Ishikawa (cell line): ENCODE measurements at regions not wholly inside any gene's neighbourhood (a gene's known extent, or its start where the extent isn't known, plus 50 kb on each side); places are given as distances from the start of the nearest gene placed in this dataset.

Experiments used
- CEBPB ChIP-seq: IDR thresholded peaks from 2 replicates; pipeline ENCODE4 v1.6.1; 2012
- CREB1 ChIP-seq: IDR thresholded peaks from 2 replicates; pipeline ENCODE4 v1.6.1; 2012; ENCODE audit warnings: low read depth
- EP300 ChIP-seq: IDR thresholded peaks from 2 replicates; pipeline ENCODE4 v1.6.1; 2012; ENCODE audit warnings: borderline replicate concordance
- FOXM1 ChIP-seq: IDR thresholded peaks from 2 replicates; pipeline ENCODE4 v1.6.1; 2012; ENCODE audit warnings: low read depth, borderline replicate concordance
- MAX ChIP-seq: IDR thresholded peaks from 2 replicates; pipeline ENCODE4 v1.6.1; 2012
- RAD21 ChIP-seq: IDR thresholded peaks from 2 replicates; pipeline ENCODE4 v1.6.1; 2012; ENCODE audit warnings: low read depth
- REST ChIP-seq: IDR thresholded peaks from 2 replicates; pipeline ENCODE4 v1.6.1; 2012; ENCODE audit warnings: low read depth, mild to moderate bottlenecking
- TAF1 ChIP-seq: IDR thresholded peaks from 2 replicates; pipeline ENCODE4 v1.6.1; 2012; ENCODE audit warnings: low read depth, mild to moderate bottlenecking
- TEAD4 ChIP-seq: IDR thresholded peaks from 2 replicates; pipeline ENCODE4 v1.6.1; 2012
- YY1 ChIP-seq: IDR thresholded peaks from 2 replicates; pipeline ENCODE4 v1.6.1; 2012; ENCODE audit warnings: low read depth
- ZBTB7A ChIP-seq: IDR thresholded peaks from 2 replicates; pipeline ENCODE4 v1.6.1; 2012; ENCODE audit warnings: low read depth

GRCh38 chrX:82945332-82945731 is 562.8 kb upstream of the POU3F4 start:
- no peak for TF ChIP-seq RAD21
- no peak for TF ChIP-seq CREB1
- no peak for TF ChIP-seq FOXM1
- TF ChIP-seq TEAD4: no peak
- TF ChIP-seq TAF1: no peak
- no peak for TF ChIP-seq EP300
- TF ChIP-seq REST: no peak
- no peak for TF ChIP-seq CEBPB
- no peak for TF ChIP-seq YY1
- no peak for TF ChIP-seq MAX
- no peak for TF ChIP-seq ZBTB7A
